Fibroblast of the aortic adventitia (primary cell): ENCODE measurements at regions not wholly inside any gene's neighbourhood (a gene's known extent, or its start where the extent isn't known, plus 50 kb on each side); places are given as distances from the start of the nearest gene placed in this dataset.

ENCODE experiments used
- DNase-seq: peaks from one replicate; pipeline ENCODE4 v3.0.0-alpha.2; 2010; ENCODE audit warnings: low read depth
- H3K4me3 ChIP-seq: 2 replicates; pipeline ENCODE4 v1.5.1; 2011; ENCODE audit warnings: low read depth, mild to moderate bottlenecking, control low read depth, low read length, moderate library complexity
- CTCF ChIP-seq: IDR thresholded peaks from 2 replicates; pipeline ENCODE4 v1.5.1; 2011; ENCODE audit warnings: mild to moderate bottlenecking, low read length, control low read depth, inconsistent platforms; ENCODE audit not compliant: insufficient read depth

- no peak overlapping the region for H3K4me3 ChIP-seq
- DNase-seq = no peak
- no peak for TF ChIP-seq CTCF
Measured at GRCh38 chr13:106762708-106763107, 194.8 kb upstream of the ARGLU1 start.

- DNase-seq = no peak
- no peak for TF ChIP-seq CTCF
- no peak overlapping the region for H3K4me3 ChIP-seq
Measured at GRCh38 chr13:106756446-106756845, 188.5 kb upstream of the ARGLU1 start.

- TF ChIP-seq CTCF = no peak
- H3K4me3 ChIP-seq = no peak overlapping the region
- no peak for DNase-seq
Measured at GRCh38 chr13:106755542-106755941, 187.6 kb upstream of the ARGLU1 start.

GRCh38 chr13:106753251-106753650, 185.3 kb upstream of the ARGLU1 start:
- no peak overlapping the region for H3K4me3 ChIP-seq
- no peak for DNase-seq
- TF ChIP-seq CTCF = no peak

GRCh38 chr13:106752584-106753170, 184.7 kb upstream of the ARGLU1 start:
- no peak overlapping the region for H3K4me3 ChIP-seq
- DNase-seq = no peak
- TF ChIP-seq CTCF = no peak

GRCh38 chr13:106748785-106749184, 180.8 kb upstream of the ARGLU1 start:
- no peak for TF ChIP-seq CTCF
- no peak for DNase-seq
- H3K4me3 ChIP-seq = no peak overlapping the region

- TF ChIP-seq CTCF = no peak
- H3K4me3 ChIP-seq = no peak overlapping the region
- no peak for DNase-seq
Measured at GRCh38 chr13:106744516-106744915, 176.6 kb upstream of the ARGLU1 start.
